GM19023 (cell line): ENCODE measurements at regions not wholly inside any gene's neighbourhood (a gene's known extent, or its start where the extent isn't known, plus 50 kb on each side); places are given as distances from the start of the nearest gene placed in this dataset.

Experiments
- ATAC-seq: cut with Tn5 transposase; IDR thresholded peaks from one replicate; pipeline ENCODE4 v1.9.1; 2021; ENCODE audit warnings: mild to moderate bottlenecking, moderate library complexity; ENCODE audit not compliant: unreplicated experiment

GRCh38 chr18:68435581-68435980, 279.3 kb downstream of the TMX3 start:
- no peak for ATAC-seq

- no peak for ATAC-seq
These were observed 283.0 kb downstream of the TMX3 start for GRCh38 chr18:68431922-68432198.

- ATAC-seq = no peak
These were observed 283.6 kb downstream of the TMX3 start for GRCh38 chr18:68431111-68431921.

GRCh38 chr18:68429841-68430240, 285.1 kb downstream of the TMX3 start:
- ATAC-seq = no peak

GRCh38 chr18:68429111-68429510, 285.8 kb downstream of the TMX3 start:
- no peak for ATAC-seq

- no peak for ATAC-seq
These were observed 286.2 kb downstream of the TMX3 start for GRCh38 chr18:68428661-68429060.

- no peak for ATAC-seq
These were observed 286.9 kb downstream of the TMX3 start for GRCh38 chr18:68427951-68428401.

GRCh38 chr18:68426731-68427315, 288.1 kb downstream of the TMX3 start:
- no peak for ATAC-seq

- no peak for ATAC-seq
These were observed 296.0 kb downstream of the TMX3 start for GRCh38 chr18:68418881-68419280.

GRCh38 chr18:68418226-68418868, 296.6 kb downstream of the TMX3 start:
- no peak for ATAC-seq

- no peak for ATAC-seq
These were observed 297.1 kb downstream of the TMX3 start for GRCh38 chr18:68417826-68418225.

GRCh38 chr18:68417166-68417799, 297.6 kb downstream of the TMX3 start:
- ATAC-seq = no peak

- ATAC-seq = no peak
These were observed 300.5 kb downstream of the TMX3 start for GRCh38 chr18:68414407-68414806.

- ATAC-seq = no peak
These were observed 305.3 kb downstream of the TMX3 start for GRCh38 chr18:68409576-68409975.

- no peak for ATAC-seq
These were observed 308.1 kb downstream of the TMX3 start for GRCh38 chr18:68406761-68407160.

- no peak for ATAC-seq
These were observed 312.1 kb downstream of the TMX3 start for GRCh38 chr18:68402784-68403183.

- no peak for ATAC-seq
These were observed 314.0 kb downstream of the TMX3 start for GRCh38 chr18:68400889-68401288.

- ATAC-seq = no peak
These were observed 315.2 kb downstream of the TMX3 start for GRCh38 chr18:68399721-68400120.

- no peak for ATAC-seq
These were observed 317.5 kb downstream of the TMX3 start for GRCh38 chr18:68397241-68398035.

- ATAC-seq = no peak
These were observed 320.2 kb downstream of the TMX3 start for GRCh38 chr18:68394705-68395104.

GRCh38 chr18:68391801-68392200, 323.1 kb downstream of the TMX3 start:
- no peak for ATAC-seq
